HG03469 (cell line): ENCODE measurements at regions not wholly inside any gene's neighbourhood (a gene's known extent, or its start where the extent isn't known, plus 50 kb on each side); places are given as distances from the start of the nearest gene placed in this dataset.
"Not testable (repeated sequence)": the region's sequence is repeated elsewhere in the genome, so short reads cannot be mapped to it uniquely, and the experiment has no call there.

Experiments
- ATAC-seq: cut with Tn5 transposase; IDR thresholded peaks from one replicate; pipeline ENCODE4 v1.9.1; 2021; ENCODE audit warnings: mild to moderate bottlenecking, moderate library complexity, moderate number of reproducible peaks; ENCODE audit not compliant: unreplicated experiment

- no peak for ATAC-seq
Observed at GRCh38 chr7:124643311-124643811, 122.2 kb downstream of the GPR37 start.

- ATAC-seq, result no peak
Observed at GRCh38 chr7:124635416-124635815, 130.2 kb downstream of the GPR37 start.

GRCh38 chr7:124633740-124634139 is 131.9 kb downstream of the GPR37 start:
- no peak for ATAC-seq

- ATAC-seq, result no peak
Observed at GRCh38 chr7:124630395-124630794, 135.2 kb downstream of the GPR37 start.

GRCh38 chr7:124618871-124619270 is 146.7 kb downstream of the GPR37 start:
- ATAC-seq, result no peak

GRCh38 chr7:124618051-124618450 is 147.5 kb downstream of the GPR37 start:
- not testable (repeated sequence) for ATAC-seq

GRCh38 chr7:124603066-124603465 is 162.5 kb downstream of the GPR37 start:
- ATAC-seq, result no peak

GRCh38 chr7:124597509-124597908 is 168.1 kb downstream of the GPR37 start:
- ATAC-seq, result no peak

- no peak for ATAC-seq
Observed at GRCh38 chr7:124596881-124597280, 168.7 kb downstream of the GPR37 start.

- no peak for ATAC-seq
Observed at GRCh38 chr7:124590814-124591213, 174.8 kb downstream of the GPR37 start.

GRCh38 chr7:124577256-124577655 is 188.3 kb downstream of the GPR37 start:
- ATAC-seq, result no peak

GRCh38 chr7:124575176-124575575 is 190.4 kb downstream of the GPR37 start:
- ATAC-seq, result no peak

- ATAC-seq, result no peak
Observed at GRCh38 chr7:124570558-124570957, 195.0 kb downstream of the GPR37 start.

- no peak for ATAC-seq
Observed at GRCh38 chr7:124566583-124566982, 199.0 kb downstream of the GPR37 start.

- no peak for ATAC-seq
Observed at GRCh38 chr7:124557587-124557986, 208.0 kb downstream of the GPR37 start.

GRCh38 chr7:124557101-124557500 is 208.5 kb downstream of the GPR37 start:
- ATAC-seq, result no peak

- no peak for ATAC-seq
Observed at GRCh38 chr7:124553502-124553901, 212.1 kb downstream of the GPR37 start.

- no peak for ATAC-seq
Observed at GRCh38 chr7:124552217-124552616, 213.4 kb downstream of the GPR37 start.

- ATAC-seq, result no peak
Observed at GRCh38 chr7:124550036-124550435, 215.6 kb downstream of the GPR37 start.

- no peak for ATAC-seq
Observed at GRCh38 chr7:124542476-124542875, 223.1 kb downstream of the GPR37 start.

GRCh38 chr7:124536156-124536762 is 229.3 kb downstream of the GPR37 start:
- ATAC-seq, result no peak

- no peak for ATAC-seq
Observed at GRCh38 chr7:124532166-124532565, 233.4 kb downstream of the GPR37 start.

- ATAC-seq, result no peak
Observed at GRCh38 chr7:124516911-124517310, 248.7 kb downstream of the GPR37 start.
